ENCODE measurements at regions not wholly inside any gene's neighbourhood (a gene's known extent, or its start where the extent isn't known, plus 50 kb on each side); places are given as distances from the start of the nearest gene placed in this dataset.

DNA sequence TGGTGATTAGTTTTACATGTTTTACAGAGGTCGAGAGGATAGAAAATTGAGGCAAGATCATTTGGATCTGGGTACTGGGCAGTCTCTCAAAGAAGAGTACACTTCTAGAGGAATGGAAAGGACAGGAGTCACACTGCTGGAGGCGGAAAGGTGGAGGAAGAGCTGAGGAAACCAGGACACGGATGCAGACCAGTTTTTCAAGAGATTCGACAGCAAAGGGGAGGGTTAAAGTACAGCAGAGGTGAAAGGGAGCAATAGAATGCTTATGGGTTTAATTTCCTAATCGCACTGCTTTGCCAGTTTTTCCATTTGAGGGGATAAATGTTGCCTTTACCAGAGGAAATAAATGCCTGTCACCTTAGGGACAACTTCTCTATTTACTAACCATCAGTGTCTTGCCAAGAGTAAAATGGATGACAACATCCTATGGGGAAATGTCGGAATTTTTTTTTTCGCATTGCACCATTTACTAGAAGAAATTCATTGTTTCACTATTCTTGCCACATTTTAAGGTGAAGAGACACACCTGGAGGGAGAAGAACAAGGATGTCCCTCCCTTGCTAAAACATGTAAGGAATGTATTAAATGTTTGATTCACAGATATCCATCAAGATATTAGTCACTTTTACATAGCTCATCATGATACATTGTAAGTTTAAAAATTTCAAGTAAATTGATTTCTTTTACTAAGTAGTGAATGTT is 226.6 kb downstream of the COL12A1 start:
- Histone ChIP-seq H3K4me1 (no peaks in the 10 kb centered on the region), H3K27ac (no peak overlapping the region), H3K36me3 (no peaks in the 10 kb centered on the region), H3K4me3 (no peak overlapping the region), H3K27me3 (ENCODE audit: low read depth) (no peaks in the 10 kb centered on the region), H3K9me3 (no peaks in the 10 kb centered on the region)
- no peak for TF ChIP-seq CTCF (IDR thresholded peaks at IDR 0.05)
- no peak for DNase-seq
- intact Hi-C loops (cut with DNase I) = no loop called here
- ATAC-seq = no peak

GRCh38 chr6:74976701-74977100 is 229.2 kb downstream of the COL12A1 start:
- intact Hi-C loops (cut with DNase I) = no loop called here
- no peak overlapping the region for H3K27ac ChIP-seq
- no peaks in the 10 kb centered on the region for H3K27me3 ChIP-seq (ENCODE audit: low read depth)
- H3K4me1 ChIP-seq = no peaks in the 10 kb centered on the region
- no peaks in the 10 kb centered on the region for H3K9me3 ChIP-seq
- no peak overlapping the region for H3K4me3 ChIP-seq
- no peak for TF ChIP-seq CTCF (IDR thresholded peaks at IDR 0.05)
- DNase-seq (no peak), ATAC-seq (no peak)
- no peaks in the 10 kb centered on the region for H3K36me3 ChIP-seq

- DNase-seq (no peak), ATAC-seq (no peak)
- no peaks in the 10 kb centered on the region for H3K4me1 ChIP-seq
- no peak overlapping the region for H3K4me3 ChIP-seq
- no peaks in the 10 kb centered on the region for H3K36me3 ChIP-seq
- TF ChIP-seq CTCF (IDR thresholded peaks at IDR 0.05) = no peak
- intact Hi-C loops (cut with DNase I) = no loop called here
- H3K27me3 ChIP-seq (ENCODE audit: low read depth) = no peaks in the 10 kb centered on the region
- no peaks in the 10 kb centered on the region for H3K9me3 ChIP-seq
- H3K27ac ChIP-seq = no peak overlapping the region
Measured at GRCh38 chr6:74976026-74976425, 229.8 kb downstream of the COL12A1 start.

DNA sequence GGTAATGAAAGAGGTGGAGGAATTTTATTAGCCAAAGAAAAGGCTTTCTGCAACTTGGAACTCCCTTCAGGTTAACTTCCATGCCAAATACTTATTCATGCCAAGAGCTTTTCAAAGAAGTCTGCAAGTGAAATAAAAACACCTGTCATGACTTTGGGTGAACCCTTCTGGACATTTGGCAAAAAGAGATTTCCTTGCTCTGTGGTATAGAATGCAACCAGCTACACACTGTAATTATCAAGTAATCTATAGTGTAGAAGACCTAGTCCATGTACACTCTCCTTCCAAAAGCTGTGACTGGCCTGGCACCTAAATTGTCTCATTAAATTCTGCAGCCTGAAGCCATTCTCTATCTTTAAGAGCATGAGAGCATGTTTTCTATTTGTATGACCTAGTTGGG is 232.3 kb downstream of the COL12A1 start:
- no peak for DNase-seq
- Histone ChIP-seq H3K27me3 (ENCODE audit: low read depth) (no peaks in the 10 kb centered on the region), H3K36me3 (no peaks in the 10 kb centered on the region), H3K27ac (no peak overlapping the region), H3K4me1 (no peaks in the 10 kb centered on the region), H3K9me3 (no peaks in the 10 kb centered on the region), H3K4me3 (no peak overlapping the region)
- no peak for ATAC-seq
- no peak for TF ChIP-seq CTCF (IDR thresholded peaks at IDR 0.05)
- intact Hi-C loops (cut with DNase I) = no loop called here

GRCh38 chr6:74971633-74972032 is 234.2 kb downstream of the COL12A1 start:
- Histone ChIP-seq H3K4me1 (no peaks in the 10 kb centered on the region), H3K9me3 (no peaks in the 10 kb centered on the region), H3K27ac (no peak overlapping the region), H3K4me3 (no peak overlapping the region), H3K27me3 (ENCODE audit: low read depth) (no peaks in the 10 kb centered on the region), H3K36me3 (no peaks in the 10 kb centered on the region)
- DNase-seq = no peak
- no peak for ATAC-seq
- intact Hi-C loops (cut with DNase I) = no loop called here
- TF ChIP-seq CTCF (IDR thresholded peaks at IDR 0.05) = no peak
